AG10803 (cell line): ENCODE measurements at regions not wholly inside any gene's neighbourhood (a gene's known extent, or its start where the extent isn't known, plus 50 kb on each side); places are given as distances from the start of the nearest gene placed in this dataset.

Experiments
- DNase-seq: peaks from one replicate; pipeline ENCODE4 v3.0.0; 2010; ENCODE audit warnings: low read depth
- H3K4me3 ChIP-seq: 2 replicates; pipeline ENCODE4 v1.5.1; 2011; ENCODE audit warnings: mild to moderate bottlenecking, low read length, control low read depth
- CTCF ChIP-seq: conservative IDR thresholded peaks from 2 replicates; pipeline ENCODE4 v1.5.1; 2011; ENCODE audit warnings: mild to moderate bottlenecking, low read length, control low read depth, inconsistent platforms

- H3K4me3 ChIP-seq, result no peak overlapping the region
- TF ChIP-seq CTCF, result 0 out of 2 replicates have a peak, but pooled peaks have one; percentile 10
- DNase-seq, result peak; percentile 99
Measured at GRCh38 chr20:19815553-19815991, 57.5 kb downstream of the RIN2 start.

- TF ChIP-seq CTCF, result no peak
- no peak overlapping the region for H3K4me3 ChIP-seq
Measured at GRCh38 chr20:19816386-19816785, 58.3 kb downstream of the RIN2 start.

GRCh38 chr20:19817017-19817416, 59.0 kb downstream of the RIN2 start:
- DNase-seq, result peak; percentile 96
- H3K4me3 ChIP-seq, result no peak overlapping the region
- no peak for TF ChIP-seq CTCF

More at GRCh38 chr20:19816386-19816785, 58.3 kb downstream of the RIN2 start:
- DNase-seq, result no peak

GRCh38 chr20:19819149-19819548, 61.1 kb downstream of the RIN2 start:
- H3K4me3 ChIP-seq, result no peak overlapping the region
- no peak for TF ChIP-seq CTCF
- no peak for DNase-seq

GRCh38 chr20:19820555-19821211, 62.6 kb downstream of the RIN2 start:
- no peak overlapping the region for H3K4me3 ChIP-seq
- TF ChIP-seq CTCF, result no peak
- DNase-seq, result no peak

- TF ChIP-seq CTCF, result no peak
- no peak for DNase-seq
- H3K4me3 ChIP-seq, result no peak overlapping the region
Measured at GRCh38 chr20:19821606-19822005, 63.5 kb downstream of the RIN2 start.

GRCh38 chr20:19823216-19823615, 65.2 kb downstream of the RIN2 start:
- no peak for TF ChIP-seq CTCF
- no peak for DNase-seq
- no peak overlapping the region for H3K4me3 ChIP-seq
